ENCODE measurements at regions not wholly inside any gene's neighbourhood (a gene's known extent, or its start where the extent isn't known, plus 50 kb on each side); places are given as distances from the start of the nearest gene placed in this dataset.

DNA sequence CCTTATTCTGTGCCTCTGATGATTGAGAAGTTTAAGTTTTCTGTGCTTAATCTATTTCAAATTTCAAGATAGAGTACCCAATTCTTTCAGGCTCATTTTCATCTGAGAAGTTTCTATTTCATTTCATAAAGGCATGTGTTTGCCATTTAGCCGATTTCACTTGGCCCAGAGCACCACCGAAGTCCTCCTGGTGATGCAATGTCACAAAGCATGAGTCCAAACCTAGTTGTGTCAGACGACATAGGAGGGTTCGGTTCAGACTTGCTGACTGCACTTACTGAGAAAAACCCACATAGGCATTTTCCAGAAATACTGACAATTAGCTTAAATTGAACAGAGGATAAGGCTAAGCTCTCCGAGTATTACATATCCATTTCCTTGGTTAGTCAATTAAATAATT lies 152.4 kb upstream of the FAR2 start:
- TF ChIP-seq, protein P1, sequence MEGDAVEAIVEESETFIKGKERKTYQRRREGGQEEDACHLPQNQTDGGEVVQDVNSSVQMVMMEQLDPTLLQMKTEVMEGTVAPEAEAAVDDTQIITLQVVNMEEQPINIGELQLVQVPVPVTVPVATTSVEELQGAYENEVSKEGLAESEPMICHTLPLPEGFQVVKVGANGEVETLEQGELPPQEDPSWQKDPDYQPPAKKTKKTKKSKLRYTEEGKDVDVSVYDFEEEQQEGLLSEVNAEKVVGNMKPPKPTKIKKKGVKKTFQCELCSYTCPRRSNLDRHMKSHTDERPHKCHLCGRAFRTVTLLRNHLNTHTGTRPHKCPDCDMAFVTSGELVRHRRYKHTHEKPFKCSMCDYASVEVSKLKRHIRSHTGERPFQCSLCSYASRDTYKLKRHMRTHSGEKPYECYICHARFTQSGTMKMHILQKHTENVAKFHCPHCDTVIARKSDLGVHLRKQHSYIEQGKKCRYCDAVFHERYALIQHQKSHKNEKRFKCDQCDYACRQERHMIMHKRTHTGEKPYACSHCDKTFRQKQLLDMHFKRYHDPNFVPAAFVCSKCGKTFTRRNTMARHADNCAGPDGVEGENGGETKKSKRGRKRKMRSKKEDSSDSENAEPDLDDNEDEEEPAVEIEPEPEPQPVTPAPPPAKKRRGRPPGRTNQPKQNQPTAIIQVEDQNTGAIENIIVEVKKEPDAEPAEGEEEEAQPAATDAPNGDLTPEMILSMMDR (conservative IDR thresholded peaks at IDR 0.05; ENCODE audit: low read depth, low read length) = no peak
- no peak for TF ChIP-seq EZH2 (IDR thresholded peaks at IDR 0.05; ENCODE audit: borderline replicate concordance, low read depth, low read length, poor library complexity, severe bottlenecking)
